Mesenchymal stem cell (in vitro differentiated cells and primary cell): ENCODE measurements at regions not wholly inside any gene's neighbourhood (a gene's known extent, or its start where the extent isn't known, plus 50 kb on each side); places are given as distances from the start of the nearest gene placed in this dataset.

Experiments
- DNase-seq: peaks from one replicate; pipeline ENCODE4 v3.0.0-alpha.2; 2013
- H2AFZ ChIP-seq: one replicate; pipeline ENCODE4 v1.6.1; 2013; ENCODE audit warnings: low read depth, mild to moderate bottlenecking, control low read depth, inconsistent platforms, low read length, moderate library complexity
- H2AK5ac ChIP-seq: 2 replicates; pipeline ENCODE4 v1.6.1; 2013; ENCODE audit warnings: low read length, moderate library complexity, mild to moderate bottlenecking, inconsistent platforms; ENCODE audit not compliant: severe bottlenecking
- H2BK120ac ChIP-seq: one replicate; pipeline ENCODE4 v1.6.1; 2013; ENCODE audit warnings: low read depth, mild to moderate bottlenecking, inconsistent platforms, low read length, moderate library complexity
- H2BK12ac ChIP-seq, 2 experiments: one replicate each; pipeline ENCODE4 v1.6.1; 2013; ENCODE audit warnings: inconsistent platforms in 2 of 2, low read length in 2 of 2, mild to moderate bottlenecking in 2 of 2, moderate library complexity in 2 of 2, control low read depth in 1 of 2
- H2BK15ac ChIP-seq: one replicate; pipeline ENCODE4 v1.6.1; 2013; ENCODE audit warnings: mild to moderate bottlenecking, low read depth, inconsistent platforms; ENCODE audit not compliant: poor library complexity, severe bottlenecking
- H2BK5ac ChIP-seq: 2 replicates; pipeline ENCODE4 v1.6.1; 2013; ENCODE audit warnings: low read depth, mild to moderate bottlenecking, low read length, control low read depth, inconsistent platforms; ENCODE audit not compliant: poor library complexity, severe bottlenecking
- H3K14ac ChIP-seq, 2 experiments: one replicate each; pipeline ENCODE4 v1.6.1; 2013; ENCODE audit warnings: inconsistent platforms in 2 of 2, low read length in 2 of 2, control low read depth in 1 of 2, mild to moderate bottlenecking in 1 of 2, moderate library complexity in 1 of 2
- H3K18ac ChIP-seq, 2 experiments: one replicate each; pipeline ENCODE4 v1.6.1; 2013; ENCODE audit warnings: inconsistent platforms in 2 of 2, low read length in 2 of 2, control low read depth in 1 of 2, low read depth in 1 of 2, mild to moderate bottlenecking in 1 of 2
- H3K23ac ChIP-seq, 2 experiments: one replicate each; pipeline ENCODE4 v1.6.1; 2013; ENCODE audit warnings: inconsistent platforms in 2 of 2, low read length in 2 of 2, mild to moderate bottlenecking in 2 of 2, moderate library complexity in 2 of 2, control low read depth in 1 of 2
- H3K27ac ChIP-seq: 2 replicates; pipeline ENCODE4 v1.5.1; 2013; ENCODE audit warnings: mild to moderate bottlenecking, moderate library complexity, low read length, control low read depth, inconsistent platforms; ENCODE audit not compliant: poor library complexity, severe bottlenecking
- H3K27me3 ChIP-seq, 2 experiments: 2 replicates each; pipeline versions ENCODE4 v1.6.1 to v1.7.0; 2013; ENCODE audit warnings: low read length in 2 of 2, mild to moderate bottlenecking in 2 of 2, moderate library complexity in 2 of 2, control low read depth in 1 of 2, inconsistent platforms in 1 of 2; ENCODE audit not compliant: control insufficient read depth in 1 of 2, insufficient read depth in 1 of 2
- H3K36me3 ChIP-seq, 2 experiments: 2 replicates each; pipeline versions ENCODE4 v1.6.1 to v1.7.0; 2013; ENCODE audit warnings: low read length in 2 of 2, control low read depth in 1 of 2, inconsistent platforms in 1 of 2, low read depth in 1 of 2, mild to moderate bottlenecking in 1 of 2; ENCODE audit not compliant: insufficient read depth in 2 of 2, control insufficient read depth in 1 of 2
- H3K4ac ChIP-seq, 2 experiments: one replicate each; pipeline ENCODE4 v1.6.1; 2013; ENCODE audit warnings: inconsistent platforms in 2 of 2, low read length in 2 of 2, mild to moderate bottlenecking in 2 of 2, moderate library complexity in 2 of 2, control low read depth in 1 of 2, low read depth in 1 of 2
- H3K4me1 ChIP-seq: 2 replicates; pipeline ENCODE4 v1.6.1; 2013; ENCODE audit warnings: low read depth, low read length, control low read depth; ENCODE audit not compliant: control insufficient read depth, insufficient read depth
- H3K4me2 ChIP-seq: 2 replicates; pipeline ENCODE4 v1.6.1; 2013; ENCODE audit warnings: low read length, mild to moderate bottlenecking, inconsistent platforms; ENCODE audit not compliant: poor library complexity, severe bottlenecking
- H3K4me3 ChIP-seq, 2 experiments: 2 replicates each; pipeline versions ENCODE4 v1.5.1 to v1.7.0; 2013; ENCODE audit warnings: low read length in 2 of 2, mild to moderate bottlenecking in 2 of 2, control low read depth in 1 of 2, low read depth in 1 of 2; ENCODE audit not compliant: insufficient read depth in 1 of 2
- H3K79me1 ChIP-seq: replicated peaks from 2 replicates; pipeline ENCODE4 v1.6.1; 2013; ENCODE audit warnings: mild to moderate bottlenecking, control low read depth, low read length, inconsistent platforms; ENCODE audit not compliant: poor library complexity, severe bottlenecking
- H3K9ac ChIP-seq: 2 replicates; pipeline ENCODE4 v1.7.0; 2013; ENCODE audit warnings: mild to moderate bottlenecking, low read length, moderate library complexity
- H3K9me3 ChIP-seq: 2 replicates; pipeline ENCODE4 v1.7.0; 2013; ENCODE audit warnings: mild to moderate bottlenecking, low read length; ENCODE audit not compliant: control insufficient read depth
- H4K8ac ChIP-seq: one replicate; pipeline ENCODE4 v1.6.1; 2013; ENCODE audit warnings: inconsistent platforms, mild to moderate bottlenecking, low read length, moderate library complexity
- H4K91ac ChIP-seq: one replicate; pipeline ENCODE4 v1.6.1; 2013; ENCODE audit warnings: mild to moderate bottlenecking, low read length, inconsistent platforms
- WGBS: methylation state at CpG from one replicate; pipeline ENCODE4 v1.1.7; 2013; ENCODE audit warnings: mixed read lengths; 5-methylcytosine and 5-hydroxymethylcytosine counted together

- Histone ChIP-seq H3K23ac (no peak overlapping the region), H3K4ac (no peak overlapping the region), H3K4me3 (no peak overlapping the region), H4K91ac (no peak overlapping the region), H2BK5ac (no peak overlapping the region), H3K36me3 (no peaks in the 10 kb centered on the region), H3K9me3 (no peaks in the 10 kb centered on the region), H2BK12ac (no peak overlapping the region), H2AFZ (no peak overlapping the region), H2BK15ac (no peak overlapping the region), H3K9ac (no peak overlapping the region), H3K27me3 (no peaks in the 10 kb centered on the region), H2AK5ac (no peak overlapping the region), H3K4me1 (no peaks in the 10 kb centered on the region), H3K18ac (no peak overlapping the region), H3K4me2 (no peak overlapping the region), H3K79me1 (no peaks in the 10 kb centered on the region), H2BK120ac (no peak overlapping the region), H4K8ac (no peak overlapping the region), H3K14ac (no peak overlapping the region), H3K27ac (no peak overlapping the region)
- no peak for DNase-seq
- WGBS: no CpG with 5 or more reads among the region's 1 CpG
Observed at GRCh38 chr5:144831650-144832049, 661.0 kb downstream of the KCTD16 start.

- Histone ChIP-seq H3K79me1 (no peaks in the 10 kb centered on the region), H2BK15ac (no peak overlapping the region), H3K18ac (no peak overlapping the region), H3K4me3 (no peak overlapping the region), H2BK120ac (no peak overlapping the region), H4K8ac (no peak overlapping the region), H2BK12ac (no peak overlapping the region), H3K23ac (no peak overlapping the region), H4K91ac (no peak overlapping the region), H3K4ac (no peak overlapping the region), H3K14ac (no peak overlapping the region), H3K4me1 (no peaks in the 10 kb centered on the region), H3K4me2 (no peak overlapping the region), H2AK5ac (no peak overlapping the region), H3K27ac (no peak overlapping the region), H3K27me3 (no peaks in the 10 kb centered on the region), H3K9me3 (no peaks in the 10 kb centered on the region), H2BK5ac (no peak overlapping the region), H3K9ac (no peak overlapping the region), H2AFZ (no peak overlapping the region), H3K36me3 (no peaks in the 10 kb centered on the region)
- 75% methylated on average over 2 of the region's 2 CpGs for WGBS
- DNase-seq: no peak
Observed at GRCh38 chr5:144822503-144822902, 651.8 kb downstream of the KCTD16 start.

GRCh38 chr5:144820278-144820677, 649.6 kb downstream of the KCTD16 start:
- Histone ChIP-seq H3K23ac (no peak overlapping the region), H3K36me3 (no peaks in the 10 kb centered on the region), H3K79me1 (no peaks in the 10 kb centered on the region), H3K4me2 (no peak overlapping the region), H2BK15ac (no peak overlapping the region), H2BK5ac (no peak overlapping the region), H3K4ac (no peak overlapping the region), H4K91ac (no peak overlapping the region), H3K27me3 (no peaks in the 10 kb centered on the region), H4K8ac (no peak overlapping the region), H3K4me1 (no peaks in the 10 kb centered on the region), H3K14ac (no peak overlapping the region), H3K9me3 (no peaks in the 10 kb centered on the region), H2AK5ac (no peak overlapping the region), H3K27ac (no peak overlapping the region), H3K18ac (no peak overlapping the region), H3K4me3 (no peak overlapping the region), H2BK120ac (no peak overlapping the region), H2BK12ac (no peak overlapping the region), H3K9ac (no peak overlapping the region), H2AFZ (no peak overlapping the region)
- no peak for DNase-seq

GRCh38 chr5:144815131-144815530, 644.5 kb downstream of the KCTD16 start:
- no peak for DNase-seq
- no peak overlapping the region for H2BK5ac ChIP-seq
- no peak overlapping the region for H2BK15ac ChIP-seq
- H4K8ac ChIP-seq: no peak overlapping the region
- H3K4me1 ChIP-seq: no peaks in the 10 kb centered on the region
- no peaks in the 10 kb centered on the region for H3K79me1 ChIP-seq
- H3K27ac ChIP-seq: no peak overlapping the region
- no peak overlapping the region for H2BK12ac ChIP-seq
- H3K4me3 ChIP-seq: no peak overlapping the region
- WGBS: no CpG with 5 or more reads among the region's 2 CpGs
- H2BK120ac ChIP-seq: no peak overlapping the region
- no peaks in the 10 kb centered on the region for H3K9me3 ChIP-seq
- H2AFZ ChIP-seq: no peak overlapping the region
- no peak overlapping the region for H4K91ac ChIP-seq
- no peak overlapping the region for H3K4me2 ChIP-seq
- no peak overlapping the region for H3K4ac ChIP-seq
- H3K14ac ChIP-seq: no peak overlapping the region
- H3K23ac ChIP-seq: no peak overlapping the region
- H2AK5ac ChIP-seq: no peak overlapping the region
- H3K9ac ChIP-seq: no peak overlapping the region
- no peaks in the 10 kb centered on the region for H3K36me3 ChIP-seq
- H3K27me3 ChIP-seq: no peaks in the 10 kb centered on the region
- no peak overlapping the region for H3K18ac ChIP-seq
